ENCODE measurements at regions not wholly inside any gene's neighbourhood (a gene's known extent, or its start where the extent isn't known, plus 50 kb on each side); places are given as distances from the start of the nearest gene placed in this dataset.

DNA sequence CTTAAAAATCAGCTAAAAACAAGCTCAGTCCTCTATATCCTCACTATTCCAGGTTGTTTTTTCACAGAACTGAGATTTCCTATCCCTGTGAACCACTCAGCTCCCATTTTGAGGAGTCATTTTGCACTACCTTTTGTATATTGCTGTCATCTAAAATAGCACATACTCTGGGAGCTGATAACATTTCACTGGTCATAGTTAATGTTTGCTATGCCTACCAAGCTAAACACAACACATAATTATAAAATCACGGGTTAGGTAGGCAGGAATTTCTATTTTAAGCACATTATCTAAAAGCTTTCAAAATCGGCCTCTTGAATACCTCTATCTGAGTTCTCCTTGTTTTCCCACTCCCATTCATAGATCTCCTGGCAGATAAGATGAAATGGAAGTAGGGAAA, 882.0 kb upstream of the INTU start:
- peaks cover 0 to 2% (median 0%) of the 10 kb centered on the region in 4 donors for H3K9me3 ChIP-seq
- 35 to 56% methylated on average over 2 of the region's 2 CpGs for WGBS, 2 donors
- DNase-seq: no peak
- intact Hi-C loops (cut with DNase I): no loop called here
- H3K27ac ChIP-seq: no peak overlapping the region
- H3K27me3 ChIP-seq: no peaks in the 10 kb centered on the region
- H3K36me3 ChIP-seq: no peaks in the 10 kb centered on the region
- TF ChIP-seq EP300 (IDR thresholded peaks at IDR 0.05) (no peak), POLR2A (IDR thresholded peaks at IDR 0.05) (no peak), POLR2AphosphoS5 (IDR thresholded peaks at IDR 0.05) (no peak)
- TF ChIP-seq, protein P1, sequence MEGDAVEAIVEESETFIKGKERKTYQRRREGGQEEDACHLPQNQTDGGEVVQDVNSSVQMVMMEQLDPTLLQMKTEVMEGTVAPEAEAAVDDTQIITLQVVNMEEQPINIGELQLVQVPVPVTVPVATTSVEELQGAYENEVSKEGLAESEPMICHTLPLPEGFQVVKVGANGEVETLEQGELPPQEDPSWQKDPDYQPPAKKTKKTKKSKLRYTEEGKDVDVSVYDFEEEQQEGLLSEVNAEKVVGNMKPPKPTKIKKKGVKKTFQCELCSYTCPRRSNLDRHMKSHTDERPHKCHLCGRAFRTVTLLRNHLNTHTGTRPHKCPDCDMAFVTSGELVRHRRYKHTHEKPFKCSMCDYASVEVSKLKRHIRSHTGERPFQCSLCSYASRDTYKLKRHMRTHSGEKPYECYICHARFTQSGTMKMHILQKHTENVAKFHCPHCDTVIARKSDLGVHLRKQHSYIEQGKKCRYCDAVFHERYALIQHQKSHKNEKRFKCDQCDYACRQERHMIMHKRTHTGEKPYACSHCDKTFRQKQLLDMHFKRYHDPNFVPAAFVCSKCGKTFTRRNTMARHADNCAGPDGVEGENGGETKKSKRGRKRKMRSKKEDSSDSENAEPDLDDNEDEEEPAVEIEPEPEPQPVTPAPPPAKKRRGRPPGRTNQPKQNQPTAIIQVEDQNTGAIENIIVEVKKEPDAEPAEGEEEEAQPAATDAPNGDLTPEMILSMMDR (IDR thresholded peaks at IDR 0.05): no peak
- H3K4me3 ChIP-seq: no peak overlapping the region
- H3K4me1 ChIP-seq: no peaks in the 10 kb centered on the region

DNA sequence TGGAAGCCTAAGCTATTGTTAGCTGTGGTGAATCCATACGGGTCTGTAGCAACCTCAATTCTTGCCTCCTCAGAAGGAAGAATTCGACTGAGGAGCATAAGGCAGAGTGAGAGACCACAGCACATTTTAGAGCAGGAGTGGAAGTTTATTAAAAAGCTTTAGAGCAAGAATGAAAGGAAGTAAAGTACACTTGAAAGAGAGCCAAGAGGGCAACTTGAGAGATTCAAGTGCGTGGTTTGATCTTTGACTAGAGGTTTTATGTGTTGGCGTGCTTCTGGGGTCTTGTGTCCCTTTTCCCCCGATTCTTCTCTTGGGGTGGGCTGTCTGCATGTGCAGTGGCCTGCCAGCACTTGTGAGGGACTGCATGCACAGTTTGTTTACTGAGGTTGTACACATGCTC, 880.6 kb upstream of the INTU start:
- intact Hi-C loops (cut with DNase I): no loop called here
- 72 to 76% methylated on average over 5 of the region's 5 CpGs for WGBS, 2 donors
- Histone ChIP-seq H3K4me1 (peaks cover 0 to 6% (median 0%) of the 10 kb centered on the region in 4 donors), H3K27me3 (no peaks in the 10 kb centered on the region), H3K4me3 (no peak overlapping the region), H3K27ac (no peak overlapping the region), H3K36me3 (no peaks in the 10 kb centered on the region), H3K9me3 (no peaks in the 10 kb centered on the region)
- TF ChIP-seq EP300 (IDR thresholded peaks at IDR 0.05) (no peak), POLR2AphosphoS5 (IDR thresholded peaks at IDR 0.05) (no peak), POLR2A (IDR thresholded peaks at IDR 0.05) (no peak)
- TF ChIP-seq, protein P1 (IDR thresholded peaks at IDR 0.05): no peak
- no peak for DNase-seq

DNA sequence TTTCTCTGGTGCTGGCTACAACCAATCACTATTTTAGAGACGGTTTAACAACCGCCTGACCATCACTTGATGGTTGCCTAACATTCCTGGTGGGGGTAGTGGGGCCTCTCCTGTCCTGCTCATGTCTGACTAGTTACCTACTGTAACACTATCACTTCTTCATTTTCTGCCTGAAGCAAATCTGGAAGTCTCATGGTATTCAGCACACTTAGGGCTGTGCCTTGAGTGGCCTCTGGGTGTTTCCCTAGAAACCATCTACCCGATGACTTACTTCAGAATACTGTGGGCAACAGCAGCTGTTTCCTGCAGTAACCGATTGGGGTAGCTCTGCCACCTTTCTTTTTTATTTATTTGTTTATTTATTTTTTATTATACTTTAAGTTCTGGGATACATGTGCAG, 880.1 kb upstream of the INTU start:
- Histone ChIP-seq H3K36me3 (no peaks in the 10 kb centered on the region), H3K27me3 (no peaks in the 10 kb centered on the region), H3K4me1 (peaks cover 0 to 6% (median 0%) of the 10 kb centered on the region in 4 donors), H3K4me3 (no peak overlapping the region), H3K9me3 (no peaks in the 10 kb centered on the region), H3K27ac (no peak overlapping the region)
- no peak for DNase-seq
- WGBS, 2 donors: 81 to 87% methylated on average over 4 of the region's 4 CpGs
- no peak for TF ChIP-seq EP300 (IDR thresholded peaks at IDR 0.05)
- TF ChIP-seq POLR2AphosphoS5 (IDR thresholded peaks at IDR 0.05): no peak
- TF ChIP-seq POLR2A (IDR thresholded peaks at IDR 0.05): no peak
- TF ChIP-seq, protein P1 (IDR thresholded peaks at IDR 0.05): no peak
- intact Hi-C loops (cut with DNase I): no loop called here

DNA sequence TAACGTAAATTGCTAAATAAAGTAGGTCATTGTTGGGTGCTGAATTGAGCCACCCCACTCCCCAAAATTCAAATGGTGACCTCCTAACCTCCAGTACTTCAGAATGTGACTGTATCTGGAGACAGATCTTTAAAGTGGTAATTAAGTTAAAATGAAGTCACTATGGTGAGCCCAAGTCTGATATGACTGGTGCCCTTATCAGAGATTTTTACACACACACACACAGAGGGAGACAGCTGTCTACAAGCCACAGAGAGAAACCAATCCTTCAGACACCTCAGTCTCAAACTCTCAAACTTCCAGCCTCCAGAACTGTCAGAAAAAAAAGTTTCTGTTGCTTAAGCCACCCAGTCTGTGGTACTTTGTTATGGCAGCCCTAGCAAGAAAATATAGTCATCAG, 879.2 kb upstream of the INTU start:
- Histone ChIP-seq H3K9me3 (no peaks in the 10 kb centered on the region), H3K27ac (no peak overlapping the region), H3K4me1 (peaks cover 0 to 6% (median under 1%) of the 10 kb centered on the region in 4 donors), H3K4me3 (no peak overlapping the region), H3K27me3 (no peaks in the 10 kb centered on the region), H3K36me3 (no peaks in the 10 kb centered on the region)
- TF ChIP-seq POLR2A (IDR thresholded peaks at IDR 0.05) (no peak), POLR2AphosphoS5 (IDR thresholded peaks at IDR 0.05) (no peak), EP300 (IDR thresholded peaks at IDR 0.05) (no peak)
- TF ChIP-seq, protein P1 (IDR thresholded peaks at IDR 0.05): no peak
- intact Hi-C loops (cut with DNase I): no loop called here
- WGBS, 2 donors: 66 to 83% methylated on average over 1 of the region's 1 CpG
- no peak for DNase-seq

DNA sequence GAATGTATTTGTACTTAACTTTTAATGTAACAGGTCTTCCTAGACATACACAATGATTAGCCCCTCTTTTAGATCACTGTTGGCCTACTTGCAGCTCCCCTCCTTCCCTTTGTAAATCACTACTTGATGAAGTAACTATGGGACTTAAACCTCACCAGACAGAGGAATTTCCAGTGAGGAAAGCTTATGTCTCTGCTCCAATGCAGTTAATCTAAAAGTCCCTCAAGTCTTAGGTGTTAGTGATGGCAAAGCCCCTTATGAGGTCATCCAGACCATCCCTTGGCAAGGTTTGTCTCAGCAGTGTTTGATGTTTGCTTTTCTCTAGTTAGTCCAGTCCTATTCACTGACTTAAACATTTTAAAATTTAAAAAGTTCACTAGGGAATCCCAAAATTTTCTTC, 877.3 kb upstream of the INTU start:
- intact Hi-C loops (cut with DNase I): no loop called here
- H3K36me3 ChIP-seq: no peaks in the 10 kb centered on the region
- H3K27ac ChIP-seq: no peak overlapping the region
- TF ChIP-seq, protein P1 (IDR thresholded peaks at IDR 0.05): no peak
- TF ChIP-seq POLR2AphosphoS5 (IDR thresholded peaks at IDR 0.05) (no peak), POLR2A (IDR thresholded peaks at IDR 0.05) (no peak), EP300 (IDR thresholded peaks at IDR 0.05) (no peak)
- no peaks in the 10 kb centered on the region for H3K9me3 ChIP-seq
- H3K4me3 ChIP-seq: no peak overlapping the region
- no peak for DNase-seq
- H3K27me3 ChIP-seq: no peaks in the 10 kb centered on the region
- peaks cover 0 to 7% (median 3%) of the 10 kb centered on the region in 4 donors for H3K4me1 ChIP-seq
